Hepatocyte (in vitro differentiated cells): ENCODE measurements at regions not wholly inside any gene's neighbourhood (a gene's known extent, or its start where the extent isn't known, plus 50 kb on each side); places are given as distances from the start of the nearest gene placed in this dataset.

ENCODE experiments used
- DNase-seq: peaks from one replicate; pipeline ENCODE4 v3.0.0-alpha.2; 2016; ENCODE audit warnings: low spot score
- H2AFZ ChIP-seq: fragments of 200-600 bp; sonication (generic); 2 replicates; pipeline ENCODE4 v1.6.0; 2016; ENCODE audit warnings: antibody characterized with exemption, mild to moderate bottlenecking
- H3K27ac ChIP-seq: fragments of 200-600 bp; sonication (generic); 2 replicates; pipeline ENCODE4 v1.5.1; 2016; ENCODE audit warnings: mild to moderate bottlenecking
- H3K27me3 ChIP-seq: fragments of 200-600 bp; sonication (generic); 2 replicates; pipeline ENCODE4 v1.6.1; 2016
- H3K36me3 ChIP-seq: fragments of 200-600 bp; sonication (generic); replicated peaks from 2 replicates; pipeline ENCODE4 v1.5.1; 2016; ENCODE audit warnings: low read depth; ENCODE audit not compliant: insufficient read depth
- H3K4me1 ChIP-seq: fragments of 200-600 bp; sonication (generic); 2 replicates; pipeline ENCODE4 v1.5.1; 2016; ENCODE audit warnings: mild to moderate bottlenecking, moderate library complexity; ENCODE audit not compliant: insufficient read depth
- H3K4me2 ChIP-seq: fragments of 200-600 bp; sonication (generic); 2 replicates; pipeline ENCODE4 v1.6.0; 2016
- H3K4me3 ChIP-seq: fragments of 200-600 bp; sonication (generic); 2 replicates; pipeline ENCODE4 v1.5.1; 2016; ENCODE audit warnings: mild to moderate bottlenecking
- H3K79me2 ChIP-seq: fragments of 200-600 bp; sonication (generic); 2 replicates; pipeline ENCODE4 v1.6.0; 2017; ENCODE audit warnings: mild to moderate bottlenecking
- H3K9me2 ChIP-seq: fragments of 200-600 bp; sonication (generic); replicated peaks from 2 replicates; pipeline ENCODE4 v1.6.0; 2017; ENCODE audit warnings: mild to moderate bottlenecking; ENCODE audit not compliant: insufficient read depth
- H3K9me3 ChIP-seq: fragments of 200-600 bp; sonication (generic); 2 replicates; pipeline ENCODE4 v1.5.1; 2016; ENCODE audit warnings: low read depth, mild to moderate bottlenecking
- H4K20me1 ChIP-seq: fragments of 200-600 bp; sonication (generic); 2 replicates; pipeline ENCODE4 v1.6.0; 2016; ENCODE audit warnings: mild to moderate bottlenecking; ENCODE audit not compliant: insufficient read depth, poor library complexity, severe bottlenecking
- CTCF ChIP-seq: fragments of 200-600 bp; sonication (generic); IDR thresholded peaks from 2 replicates; pipeline ENCODE4 v1.5.1; 2016; ENCODE audit warnings: antibody characterized with exemption, mild to moderate bottlenecking; ENCODE audit not compliant: poor library complexity
- EZH2 ChIP-seq: fragments of 200-600 bp; sonication (generic); IDR thresholded peaks from 2 replicates; pipeline ENCODE4 v1.6.1; 2016; ENCODE audit warnings: antibody characterized with exemption, mild to moderate bottlenecking, borderline replicate concordance
- EZH2phosphoT487 ChIP-seq: fragments of 200-600 bp; sonication (generic); IDR thresholded peaks from one replicate; pipeline ENCODE4 v1.6.1; 2018; ENCODE audit warnings: antibody characterized with exemption, mild to moderate bottlenecking, low read depth, moderate library complexity; ENCODE audit not compliant: unreplicated experiment, severe bottlenecking
- WGBS: methylation state at CpG from one replicate; pipeline ENCODE4 v1.1.6; 2016; ENCODE audit warnings: low lambda C conversion rate; ENCODE audit errors: missing lambda C conversion rate; 5-methylcytosine and 5-hydroxymethylcytosine counted together

DNA sequence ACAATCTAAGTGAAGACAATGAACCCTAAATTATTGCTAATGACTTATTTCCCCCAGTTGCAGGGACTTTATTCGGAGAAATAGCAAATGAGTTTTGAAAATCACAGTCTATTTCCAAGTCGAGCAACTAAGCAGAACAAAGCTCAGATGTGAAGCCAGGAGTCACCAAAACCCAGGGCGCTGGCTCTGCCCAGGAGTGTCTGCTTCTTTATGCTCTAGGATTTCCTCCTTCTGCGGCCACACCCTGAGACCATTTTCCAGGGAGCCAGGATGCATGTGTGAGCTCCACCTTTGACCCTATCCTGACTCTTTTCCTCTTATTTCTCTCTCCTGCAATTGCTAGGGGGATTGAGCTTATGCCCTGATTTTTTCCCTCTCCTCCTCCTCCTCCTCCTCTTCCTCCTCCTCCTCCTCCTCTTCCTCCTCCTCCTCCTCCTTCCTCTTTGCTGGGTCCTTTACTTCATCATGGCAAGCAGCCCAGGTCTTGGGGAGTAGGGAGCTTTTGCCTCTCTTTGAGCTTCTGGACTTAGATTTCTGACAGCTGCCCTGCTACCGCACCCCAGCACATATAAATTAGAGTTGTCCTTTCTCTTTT, 234.4 kb downstream of the ARL4A start:
- H3K4me3 ChIP-seq = no peak overlapping the region
- H3K27me3 ChIP-seq = no peaks in the 10 kb centered on the region
- no peak overlapping the region for H2AFZ ChIP-seq
- no peak for TF ChIP-seq CTCF
- no peak for TF ChIP-seq EZH2
- TF ChIP-seq EZH2phosphoT487 = no peak
- no peak overlapping the region for H3K4me2 ChIP-seq
- no peaks in the 10 kb centered on the region for H3K79me2 ChIP-seq
- H4K20me1 ChIP-seq = no peaks in the 10 kb centered on the region
- no peaks in the 10 kb centered on the region for H3K9me3 ChIP-seq
- no peak for DNase-seq
- no peak overlapping the region for H3K27ac ChIP-seq
- no peaks in the 10 kb centered on the region for H3K4me1 ChIP-seq
- WGBS = 69% methylated on average over 5 of the region's 5 CpGs
- no peaks in the 10 kb centered on the region for H3K9me2 ChIP-seq
- no peaks in the 10 kb centered on the region for H3K36me3 ChIP-seq

- Histone ChIP-seq H3K27me3 (no peaks in the 10 kb centered on the region), H3K4me3 (no peak overlapping the region), H4K20me1 (no peaks in the 10 kb centered on the region), H2AFZ (no peak overlapping the region), H3K4me2 (no peak overlapping the region), H3K9me3 (no peaks in the 10 kb centered on the region), H3K27ac (no peak overlapping the region), H3K4me1 (peaks cover 14% of the 10 kb centered on the region), H3K9me2 (no peaks in the 10 kb centered on the region), H3K36me3 (no peaks in the 10 kb centered on the region), H3K79me2 (no peaks in the 10 kb centered on the region)
- TF ChIP-seq EZH2phosphoT487 (no peak), EZH2 (no peak), CTCF (no peak)
- no peak for DNase-seq
- 90% methylated on average over 4 of the region's 4 CpGs for WGBS
Observed at GRCh38 chr7:12923971-12924370, 236.5 kb downstream of the ARL4A start.

- H3K4me2 ChIP-seq = no peak overlapping the region
Observed at GRCh38 chr7:12926206-12926605, 238.8 kb downstream of the ARL4A start.

More at GRCh38 chr7:12926206-12926605, 238.8 kb downstream of the ARL4A start:
- H3K36me3 ChIP-seq = no peaks in the 10 kb centered on the region
- TF ChIP-seq EZH2phosphoT487 (no peak), CTCF (no peak), EZH2 (no peak)
- H3K4me1 ChIP-seq = peaks cover 27% of the 10 kb centered on the region
- H3K4me3 ChIP-seq = no peak overlapping the region
- H2AFZ ChIP-seq = peak overlapping the region; percentile 10
- no peak overlapping the region for H3K27ac ChIP-seq
- no peaks in the 10 kb centered on the region for H3K9me2 ChIP-seq
- DNase-seq = no peak
- no peaks in the 10 kb centered on the region for H4K20me1 ChIP-seq
- no peaks in the 10 kb centered on the region for H3K79me2 ChIP-seq
- H3K9me3 ChIP-seq = no peaks in the 10 kb centered on the region
- H3K27me3 ChIP-seq = no peaks in the 10 kb centered on the region
